ENCODE measurements at regions not wholly inside any gene's neighbourhood (a gene's known extent, or its start where the extent isn't known, plus 50 kb on each side); places are given as distances from the start of the nearest gene placed in this dataset.

- Histone ChIP-seq H3K36me3 (ENCODE audit: control insufficient read depth, low read length) (no peaks in the 10 kb centered on the region), H4K20me1 (ENCODE audit: control insufficient read depth, insufficient read depth, low read depth, low read length) (no peaks in the 10 kb centered on the region), H3K79me2 (ENCODE audit: control insufficient read depth, low read length) (no peaks in the 10 kb centered on the region), H3K4me2 (ENCODE audit: low read length) (no peak overlapping the region), H3K9me3 (ENCODE audit: control insufficient read depth, insufficient read depth, low read length) (peaks cover 12% of the 10 kb centered on the region; the same call in 1 of the 2 replicates), H3K9me2 (replicated peaks; ENCODE audit: control insufficient read depth, low read length) (no peaks in the 10 kb centered on the region), H3K4me1 (ENCODE audit: control insufficient read depth, low read length) (no peaks in the 10 kb centered on the region), H3K4me3 (ENCODE audit: low read length) (no peak overlapping the region), H3K27ac (ENCODE audit: low read depth, low read length) (no peak overlapping the region), H3F3A (ENCODE audit: control insufficient read depth, insufficient read depth) (no peaks in the 10 kb centered on the region), H3K27me3 (ENCODE audit: control insufficient read depth, low read length) (no peaks in the 10 kb centered on the region)
- TF ChIP-seq CTCF (IDR thresholded peaks at IDR 0.05; ENCODE audit: low read depth, low read length, poor library complexity, severe bottlenecking) = no peak
- TF ChIP-seq EZH2phosphoT487 (IDR thresholded peaks at IDR 0.05; ENCODE audit: borderline replicate concordance, low read length) = no peak
Measured at GRCh38 chr7:91457208-91457607, 193.0 kb downstream of the FZD1 start.

GRCh38 chr7:91459539-91459938 lies 195.3 kb downstream of the FZD1 start:
- no peak overlapping the region for H3K4me2 ChIP-seq (ENCODE audit: low read length)
- H3F3A ChIP-seq (ENCODE audit: control insufficient read depth, insufficient read depth) = no peaks in the 10 kb centered on the region
- no peak overlapping the region for H3K4me3 ChIP-seq (ENCODE audit: low read length)
- no peaks in the 10 kb centered on the region for H3K27me3 ChIP-seq (ENCODE audit: control insufficient read depth, low read length)
- H3K27ac ChIP-seq (ENCODE audit: low read depth, low read length) = no peak overlapping the region
- no peaks in the 10 kb centered on the region for H3K9me2 ChIP-seq (replicated peaks; ENCODE audit: control insufficient read depth, low read length)
- H3K36me3 ChIP-seq (ENCODE audit: control insufficient read depth, low read length) = no peaks in the 10 kb centered on the region
- TF ChIP-seq EZH2phosphoT487 (IDR thresholded peaks at IDR 0.05; ENCODE audit: borderline replicate concordance, low read length) (no peak), CTCF (IDR thresholded peaks at IDR 0.05; ENCODE audit: low read depth, low read length, poor library complexity, severe bottlenecking) (no peak)
- H3K79me2 ChIP-seq (ENCODE audit: control insufficient read depth, low read length) = no peaks in the 10 kb centered on the region
- H3K9me3 ChIP-seq (ENCODE audit: control insufficient read depth, insufficient read depth, low read length) = peaks cover 12% of the 10 kb centered on the region; the same call in 1 of the 2 replicates
- H3K4me1 ChIP-seq (ENCODE audit: control insufficient read depth, low read length) = no peaks in the 10 kb centered on the region
- no peaks in the 10 kb centered on the region for H4K20me1 ChIP-seq (ENCODE audit: control insufficient read depth, insufficient read depth, low read depth, low read length)

GRCh38 chr7:91462316-91462715 lies 198.1 kb downstream of the FZD1 start:
- Histone ChIP-seq H3K79me2 (ENCODE audit: control insufficient read depth, low read length) (no peaks in the 10 kb centered on the region), H4K20me1 (ENCODE audit: control insufficient read depth, insufficient read depth, low read depth, low read length) (no peaks in the 10 kb centered on the region), H3K9me3 (ENCODE audit: control insufficient read depth, insufficient read depth, low read length) (0 out of 2 replicates have a peak, but pooled peaks cover under 1% of the 10 kb centered on the region), H3K9me2 (replicated peaks; ENCODE audit: control insufficient read depth, low read length) (no peaks in the 10 kb centered on the region), H3F3A (ENCODE audit: control insufficient read depth, insufficient read depth) (no peaks in the 10 kb centered on the region), H3K4me2 (ENCODE audit: low read length) (no peak overlapping the region), H3K27me3 (ENCODE audit: control insufficient read depth, low read length) (no peaks in the 10 kb centered on the region), H3K27ac (ENCODE audit: low read depth, low read length) (no peak overlapping the region), H3K4me3 (ENCODE audit: low read length) (no peak overlapping the region), H3K36me3 (ENCODE audit: control insufficient read depth, low read length) (no peaks in the 10 kb centered on the region), H3K4me1 (ENCODE audit: control insufficient read depth, low read length) (no peaks in the 10 kb centered on the region)
- TF ChIP-seq CTCF (IDR thresholded peaks at IDR 0.05; ENCODE audit: low read depth, low read length, poor library complexity, severe bottlenecking) (no peak), EZH2phosphoT487 (IDR thresholded peaks at IDR 0.05; ENCODE audit: borderline replicate concordance, low read length) (no peak)

Data from DOHH2 (cell line).